SK-N-SH (cell line): ENCODE measurements at regions not wholly inside any gene's neighbourhood (a gene's known extent, or its start where the extent isn't known, plus 50 kb on each side); places are given as distances from the start of the nearest gene placed in this dataset.

ENCODE experiments used
- CTCF ChIA-PET: fragments of 300-600, 350-600 bp; formaldehyde crosslinking; extraction: SDS; loops from one replicate; lab custom pipeline; 2021; lab: Yijun Ruan, JAX
- POLR2A ChIA-PET: fragments of 350-600 bp; sonication (Branson Sonifier 250); formaldehyde crosslinking; extraction: SDS; loops from one replicate; lab custom pipeline; 2020; ENCODE audit warnings: antibody characterized with exemption, inconsistent platforms; lab: Yijun Ruan, JAX
- DNase-seq: peaks from one replicate; pipeline ENCODE4 v3.0.0; 2012
- H2AFZ ChIP-seq: fragments of 200-600 bp; sonication (generic); 2 replicates; pipeline ENCODE4 v1.8.1; 2016; ENCODE audit warnings: antibody characterized with exemption, mild to moderate bottlenecking, low read depth
- H3F3A ChIP-seq: fragments of 200-600 bp; sonication (generic); replicated peaks from 2 replicates; pipeline ENCODE3; 2016; ENCODE audit warnings: antibody characterized with exemption, mild to moderate bottlenecking; ENCODE audit not compliant: insufficient read depth
- H3K27ac ChIP-seq, 2 experiments: fragments of 200-500 bp in 1 of 2; fragments of 200-600 bp in 1 of 2; sonication (Bioruptor generic) in 1 of 2; sonication (generic), shearing (Covaris generic) in 1 of 2; 2 replicates each; pipeline versions ENCODE4 v1.5.1 to v1.6.1; 2014 to 2016; ENCODE audit warnings: low read depth in 2 of 2, inconsistent platforms in 1 of 2, low read length in 1 of 2, mild to moderate bottlenecking in 1 of 2, mixed read lengths in 1 of 2
- H3K27me3 ChIP-seq: fragments of 200-600 bp; sonication (generic), shearing (Covaris generic); 2 replicates; pipeline ENCODE4 v1.6.1; 2016; ENCODE audit warnings: mixed run types; ENCODE audit not compliant: insufficient read depth
- H3K36me3 ChIP-seq, 2 experiments: fragments of 200-500 bp in 1 of 2; fragments of 200-600 bp in 1 of 2; sonication (Bioruptor generic) in 1 of 2; sonication (generic) in 1 of 2; replicated peaks in 1 of 2; 2 replicates each; pipeline versions ENCODE3 to v1.5.1; 2014 to 2016; ENCODE audit warnings: low read length in 1 of 2, mild to moderate bottlenecking in 1 of 2; ENCODE audit not compliant: insufficient read depth in 2 of 2, control insufficient read depth in 1 of 2
- H3K4me1 ChIP-seq, 2 experiments: fragments of 200-500 bp in 1 of 2; fragments of 200-600 bp in 1 of 2; sonication (Bioruptor generic) in 1 of 2; sonication (generic), shearing (Covaris generic) in 1 of 2; 2 replicates each; pipeline versions ENCODE4 v1.5.1 to v1.6.1; 2014 to 2016; ENCODE audit warnings: low read depth in 1 of 2, low read length in 1 of 2, mixed run types in 1 of 2; ENCODE audit not compliant: insufficient read depth in 2 of 2, control insufficient read depth in 1 of 2
- H3K4me2 ChIP-seq: fragments of 200-600 bp; sonication (generic), shearing (Covaris generic); 2 replicates; pipeline ENCODE4 v1.6.1; 2017; ENCODE audit warnings: mixed run types
- H3K4me3 ChIP-seq, 2 experiments: fragments of 200-500 bp in 1 of 2; fragments of 200-600 bp in 1 of 2; sonication (Bioruptor generic) in 1 of 2; sonication (generic), shearing (Covaris generic) in 1 of 2; 2 replicates each; pipeline versions ENCODE4 v1.5.1 to v1.8.1; 2014 to 2016; ENCODE audit warnings: low read depth in 2 of 2, inconsistent platforms in 1 of 2, low read length in 1 of 2, mild to moderate bottlenecking in 1 of 2, mixed read lengths in 1 of 2, moderate library complexity in 1 of 2
- H3K79me2 ChIP-seq: fragments of 200-600 bp; sonication (generic); 2 replicates; pipeline ENCODE4 v1.8.1; 2017; ENCODE audit warnings: mild to moderate bottlenecking; ENCODE audit not compliant: insufficient read depth
- H3K9ac ChIP-seq: fragments of 200-600 bp; sonication (generic); 2 replicates; pipeline ENCODE4 v1.6.1; 2017; ENCODE audit warnings: mixed run types
- H3K9me2 ChIP-seq: fragments of 200-600 bp; sonication (generic); 2 replicates; pipeline ENCODE4 v1.6.1; 2017; ENCODE audit warnings: mixed run types
- H3K9me3 ChIP-seq: fragments of 200-600 bp; sonication (generic); 2 replicates; pipeline ENCODE4 v1.6.1; 2017; ENCODE audit warnings: mixed run types, mild to moderate bottlenecking, moderate library complexity
- H4K20me1 ChIP-seq: fragments of 200-600 bp; sonication (generic); 2 replicates; pipeline ENCODE4 v1.6.1; 2017; ENCODE audit warnings: mild to moderate bottlenecking, mixed run types; ENCODE audit not compliant: insufficient read depth
- CHD2 ChIP-seq: fragments of 150-350 bp; IDR thresholded peaks from 2 replicates; pipeline ENCODE4 v1.6.1; 2018; ENCODE audit warnings: low read length; ENCODE audit not compliant: partially characterized antibody
- CTCF ChIP-seq: fragments of 200-600 bp; sonication (generic); IDR thresholded peaks from 2 replicates; pipeline ENCODE4 v1.6.1; 2017; ENCODE audit warnings: antibody characterized with exemption, mild to moderate bottlenecking, moderate library complexity
- ELF1 ChIP-seq: IDR thresholded peaks from 2 replicates; pipeline ENCODE4 v1.4.0; 2012
- EP300 ChIP-seq, 2 experiments: IDR thresholded peaks; 2 replicates each; pipeline versions ENCODE4 v1.4.0 to v1.6.1; 2012; ENCODE audit warnings: borderline replicate concordance in 1 of 2, low read depth in 1 of 2, low read length in 1 of 2
- EZH2phosphoT487 ChIP-seq: fragments of 200-600 bp; sonication (generic); IDR thresholded peaks from 2 replicates; pipeline ENCODE4 v1.6.1; 2017; ENCODE audit warnings: low read depth, mixed run types, mild to moderate bottlenecking, antibody characterized with exemption, moderate library complexity, borderline replicate concordance
- FOSL2 ChIP-seq: IDR thresholded peaks from 2 replicates; pipeline ENCODE4 v1.4.0; 2012; ENCODE audit warnings: low read depth, mild to moderate bottlenecking, moderate library complexity, borderline replicate concordance
- FOXJ3 ChIP-seq: sonication (generic); formaldehyde crosslinking; IDR thresholded peaks from 2 replicates; pipeline ENCODE4 v1.5.1; 2020; ENCODE audit warnings: mild to moderate bottlenecking, missing genetic modification reagents
- FOXM1 ChIP-seq: IDR thresholded peaks from 2 replicates; pipeline ENCODE4 v1.4.0; 2012; ENCODE audit warnings: low read depth, mild to moderate bottlenecking
- GATA2 ChIP-seq: sonication (generic); formaldehyde crosslinking; IDR thresholded peaks from 2 replicates; pipeline ENCODE4 v1.5.0; 2020; ENCODE audit warnings: mild to moderate bottlenecking, missing genetic modification reagents
- JUND ChIP-seq: IDR thresholded peaks from 2 replicates; pipeline ENCODE4 v1.4.0; 2012
- NRF1 ChIP-seq: IDR thresholded peaks from 2 replicates; pipeline ENCODE4 v1.6.1; 2012; ENCODE audit warnings: low read depth, mild to moderate bottlenecking, low read length
- RAD21 ChIP-seq: IDR thresholded peaks from 2 replicates; pipeline ENCODE4 v1.6.1; 2012; ENCODE audit warnings: mild to moderate bottlenecking, low read length
- RCOR1 ChIP-seq: fragments of 150-350 bp; IDR thresholded peaks from 2 replicates; pipeline ENCODE4 v1.6.1; 2017; ENCODE audit warnings: antibody characterized with exemption, low read length
- REST ChIP-seq: IDR thresholded peaks from 2 replicates; pipeline ENCODE4 v1.6.1; 2012; ENCODE audit warnings: mild to moderate bottlenecking, low read depth, low read length, moderate library complexity
- SIN3A ChIP-seq: IDR thresholded peaks from 2 replicates; pipeline ENCODE4 v1.6.1; 2012; ENCODE audit warnings: low read depth, mild to moderate bottlenecking, low read length, moderate library complexity, borderline replicate concordance
- TAF1 ChIP-seq: IDR thresholded peaks from 2 replicates; pipeline ENCODE4 v1.6.1; 2012; ENCODE audit warnings: low read depth, mild to moderate bottlenecking, low read length, moderate library complexity, borderline replicate concordance
- TCF12 ChIP-seq: IDR thresholded peaks from 2 replicates; pipeline ENCODE4 v1.4.0; 2012
- USF1 ChIP-seq: IDR thresholded peaks from 2 replicates; pipeline ENCODE4 v1.4.0; 2012; ENCODE audit warnings: low read depth, borderline replicate concordance
- YY1 ChIP-seq: IDR thresholded peaks from 2 replicates; pipeline ENCODE4 v1.4.0; 2012; ENCODE audit warnings: low read depth, mild to moderate bottlenecking
- WGBS: methylation state at CpG from one replicate; pipeline ENCODE4 v1.1.6; 2017; ENCODE audit warnings: low lambda C conversion rate; 5-methylcytosine and 5-hydroxymethylcytosine counted together

- Histone ChIP-seq H3K4me3 (no peak overlapping the region), H3K27ac (no peak overlapping the region), H3K9me2 (no peaks in the 10 kb centered on the region), H3K36me3 (no peaks in the 10 kb centered on the region), H3K4me2 (no peak overlapping the region), H2AFZ (no peak overlapping the region), H3K9ac (no peak overlapping the region), H3K9me3 (no peaks in the 10 kb centered on the region), H3K79me2 (no peaks in the 10 kb centered on the region), H3K27me3 (no peaks in the 10 kb centered on the region), H4K20me1 (no peaks in the 10 kb centered on the region), H3F3A (no peaks in the 10 kb centered on the region), H3K4me1 (no peaks in the 10 kb centered on the region)
- TF ChIP-seq SIN3A, result no peak
- no peak for TF ChIP-seq TCF12
- no peak for TF ChIP-seq EZH2phosphoT487
- no peak for TF ChIP-seq ELF1
- TF ChIP-seq YY1, result no peak
- no peak for TF ChIP-seq RCOR1
- TF ChIP-seq FOSL2, result no peak
- no peak for TF ChIP-seq EP300 (IDR thresholded peaks at IDR 0.05; ENCODE audit: borderline replicate concordance in 1 of 2, low read depth in 1 of 2, low read length in 1 of 2)
- no peak for TF ChIP-seq REST
- TF ChIP-seq TAF1, result no peak
- no peak for TF ChIP-seq FOXM1
- no peak for TF ChIP-seq CTCF
- TF ChIP-seq JUND, result no peak
- TF ChIP-seq GATA2 (CRISPR knock-in tag), result no peak
- TF ChIP-seq FOXJ3, result no peak
- TF ChIP-seq CHD2, result no peak
- no peak for TF ChIP-seq USF1
- TF ChIP-seq NRF1, result no peak
- no peak for TF ChIP-seq RAD21
- ChIA-PET POLR2A (no interaction called here), CTCF (no interaction called here)
- 23% methylated on average over 2 of the region's 2 CpGs for WGBS
- no peak for DNase-seq
Measured at GRCh38 chr4:34412233-34412632, 1832.1 kb downstream of the ARAP2 start.
